ENCODE measurements at regions not wholly inside any gene's neighbourhood (a gene's known extent, or its start where the extent isn't known, plus 50 kb on each side); places are given as distances from the start of the nearest gene placed in this dataset.

DNA sequence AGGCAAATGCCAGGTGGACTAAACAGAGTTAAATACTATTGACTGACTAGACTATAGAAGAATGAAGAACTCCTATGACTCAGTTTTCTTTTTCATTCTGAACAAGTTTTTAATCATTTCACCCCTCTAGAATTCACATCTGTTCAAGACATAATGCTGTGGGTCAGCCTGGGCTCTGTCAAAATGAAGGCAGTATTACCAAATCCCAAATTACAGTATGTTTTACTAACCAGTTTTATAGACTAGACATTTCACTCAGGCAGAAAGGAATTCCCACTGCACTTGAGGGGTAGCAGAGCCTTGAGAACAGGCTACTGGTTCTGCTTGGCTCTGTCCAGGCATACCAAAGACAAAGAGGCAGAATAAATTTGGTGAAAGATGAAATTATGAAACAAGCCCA is 511.7 kb downstream of the EPHA4 start:
- H3K9me2 ChIP-seq (replicated peaks; ENCODE audit: control insufficient read depth, low read length) = no peaks in the 10 kb centered on the region
- H3K27me3 ChIP-seq (ENCODE audit: control insufficient read depth, low read length) = no peaks in the 10 kb centered on the region
- peak overlapping the region; percentile 60 for H3K4me2 ChIP-seq (ENCODE audit: low read length)
- peak overlapping the region; percentile 92 for H3K27ac ChIP-seq (ENCODE audit: low read depth, low read length)
- no peaks in the 10 kb centered on the region for H3K79me2 ChIP-seq (ENCODE audit: control insufficient read depth, low read length)
- peaks cover 7% of the 10 kb centered on the region; the same call in 1 of the 2 replicates for H3K36me3 ChIP-seq (ENCODE audit: control insufficient read depth, low read length)
- H3F3A ChIP-seq (ENCODE audit: control insufficient read depth, insufficient read depth) = peaks cover 7% of the 10 kb centered on the region
- H3K4me1 ChIP-seq (ENCODE audit: control insufficient read depth, low read length) = peaks cover 68% of the 10 kb centered on the region
- no peaks in the 10 kb centered on the region for H4K20me1 ChIP-seq (ENCODE audit: control insufficient read depth, insufficient read depth, low read depth, low read length)
- TF ChIP-seq CTCF (IDR thresholded peaks at IDR 0.05; ENCODE audit: low read depth, low read length, poor library complexity, severe bottlenecking) (no peak), EZH2phosphoT487 (IDR thresholded peaks at IDR 0.05; ENCODE audit: borderline replicate concordance, low read length) (no peak)
- H3K9me3 ChIP-seq (ENCODE audit: control insufficient read depth, insufficient read depth, low read length) = peaks cover 19% of the 10 kb centered on the region
- peak overlapping the region; percentile 48 for H3K4me3 ChIP-seq (ENCODE audit: low read length)

DNA sequence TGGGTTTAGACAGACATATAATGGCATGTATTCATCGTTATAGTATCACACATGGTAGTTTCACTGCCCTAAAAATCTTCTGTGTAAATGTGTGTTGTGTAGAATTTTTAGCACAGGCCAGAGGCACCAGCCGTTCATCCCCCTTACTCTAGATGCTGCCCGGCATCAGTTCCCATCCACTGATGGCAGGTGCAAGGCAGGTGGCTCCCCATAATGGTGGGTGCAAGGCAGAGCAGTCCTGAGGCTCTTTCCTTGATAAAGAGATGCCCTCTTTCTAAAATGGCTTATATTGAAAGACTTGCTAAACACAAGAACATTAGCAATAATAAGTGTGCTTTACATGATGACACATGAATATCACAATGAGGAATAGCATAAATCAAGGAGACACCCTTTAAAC is 508.5 kb downstream of the EPHA4 start:
- Histone ChIP-seq H3K4me3 (ENCODE audit: low read length) (no peak overlapping the region), H3K27me3 (ENCODE audit: control insufficient read depth, low read length) (no peaks in the 10 kb centered on the region), H3K4me1 (ENCODE audit: control insufficient read depth, low read length) (peaks cover 53% of the 10 kb centered on the region), H3K79me2 (ENCODE audit: control insufficient read depth, low read length) (no peaks in the 10 kb centered on the region), H3K27ac (ENCODE audit: low read depth, low read length) (no peak overlapping the region), H3K4me2 (ENCODE audit: low read length) (no peak overlapping the region), H3K9me3 (ENCODE audit: control insufficient read depth, insufficient read depth, low read length) (peaks cover 4% of the 10 kb centered on the region; the same call in 1 of the 2 replicates), H4K20me1 (ENCODE audit: control insufficient read depth, insufficient read depth, low read depth, low read length) (no peaks in the 10 kb centered on the region), H3K9me2 (replicated peaks; ENCODE audit: control insufficient read depth, low read length) (no peaks in the 10 kb centered on the region), H3K36me3 (ENCODE audit: control insufficient read depth, low read length) (no peaks in the 10 kb centered on the region; the same call in 1 of the 2 replicates), H3F3A (ENCODE audit: control insufficient read depth, insufficient read depth) (peaks cover 7% of the 10 kb centered on the region)
- no peak for TF ChIP-seq CTCF (IDR thresholded peaks at IDR 0.05; ENCODE audit: low read depth, low read length, poor library complexity, severe bottlenecking)
- no peak for TF ChIP-seq EZH2phosphoT487 (IDR thresholded peaks at IDR 0.05; ENCODE audit: borderline replicate concordance, low read length)

DNA sequence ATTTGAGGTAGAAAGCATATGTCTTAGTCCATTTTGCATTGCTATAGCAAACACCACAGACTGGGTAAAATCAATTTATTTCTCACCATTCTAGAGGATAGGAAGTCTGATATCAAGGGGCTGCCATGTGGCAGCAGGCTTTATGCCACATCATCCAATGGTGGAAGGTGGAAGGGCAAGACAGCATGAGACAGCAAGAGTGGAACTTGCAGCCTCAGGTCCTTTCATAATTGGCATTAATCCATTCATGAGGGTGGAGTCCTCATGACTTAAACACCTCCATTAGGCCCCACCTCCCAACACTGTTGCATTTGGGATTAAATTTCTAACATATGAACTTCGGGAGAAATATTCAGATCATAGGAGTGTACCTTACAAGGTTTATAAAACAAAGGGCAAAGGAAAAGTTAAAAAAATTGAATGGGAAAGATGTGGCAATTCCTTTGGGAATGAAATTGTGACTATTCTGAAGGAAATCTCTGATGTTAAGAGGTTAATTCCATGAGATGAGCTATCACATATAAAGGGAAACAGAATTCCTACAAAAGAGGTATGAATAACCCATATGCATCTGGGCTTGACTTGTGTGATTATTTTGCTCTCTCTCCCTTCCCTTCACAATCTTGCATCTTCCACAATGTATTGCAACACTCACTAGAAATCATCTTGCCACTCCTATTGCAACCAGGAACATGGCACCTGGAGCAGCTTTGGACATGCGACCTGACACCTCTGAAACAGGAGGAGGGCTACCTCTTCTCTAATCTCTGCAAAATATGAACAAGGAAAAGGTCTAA is 507.8 kb downstream of the EPHA4 start:
- H3K9me2 ChIP-seq (replicated peaks; ENCODE audit: control insufficient read depth, low read length) = no peaks in the 10 kb centered on the region
- no peaks in the 10 kb centered on the region for H3K79me2 ChIP-seq (ENCODE audit: control insufficient read depth, low read length)
- no peak overlapping the region for H3K4me2 ChIP-seq (ENCODE audit: low read length)
- no peak overlapping the region for H3K27ac ChIP-seq (ENCODE audit: low read depth, low read length)
- H4K20me1 ChIP-seq (ENCODE audit: control insufficient read depth, insufficient read depth, low read depth, low read length) = no peaks in the 10 kb centered on the region
- no peak overlapping the region for H3K4me3 ChIP-seq (ENCODE audit: low read length)
- H3K36me3 ChIP-seq (ENCODE audit: control insufficient read depth, low read length) = no peaks in the 10 kb centered on the region; the same call in 1 of the 2 replicates
- no peaks in the 10 kb centered on the region for H3K27me3 ChIP-seq (ENCODE audit: control insufficient read depth, low read length)
- no peaks in the 10 kb centered on the region for H3K9me3 ChIP-seq (ENCODE audit: control insufficient read depth, insufficient read depth, low read length)
- H3K4me1 ChIP-seq (ENCODE audit: control insufficient read depth, low read length) = peaks cover 46% of the 10 kb centered on the region
- peaks cover 2% of the 10 kb centered on the region; the same call in 1 of the 2 replicates for H3F3A ChIP-seq (ENCODE audit: control insufficient read depth, insufficient read depth)
- no peak for TF ChIP-seq CTCF (IDR thresholded peaks at IDR 0.05; ENCODE audit: low read depth, low read length, poor library complexity, severe bottlenecking)
- TF ChIP-seq EZH2phosphoT487 (IDR thresholded peaks at IDR 0.05; ENCODE audit: borderline replicate concordance, low read length) = no peak
